ENCODE measurements at regions not wholly inside any gene's neighbourhood (a gene's known extent, or its start where the extent isn't known, plus 50 kb on each side); places are given as distances from the start of the nearest gene placed in this dataset.
A peak's percentile ranks its signal among the peaks of the same experiment; 100 is the strongest.

DNA sequence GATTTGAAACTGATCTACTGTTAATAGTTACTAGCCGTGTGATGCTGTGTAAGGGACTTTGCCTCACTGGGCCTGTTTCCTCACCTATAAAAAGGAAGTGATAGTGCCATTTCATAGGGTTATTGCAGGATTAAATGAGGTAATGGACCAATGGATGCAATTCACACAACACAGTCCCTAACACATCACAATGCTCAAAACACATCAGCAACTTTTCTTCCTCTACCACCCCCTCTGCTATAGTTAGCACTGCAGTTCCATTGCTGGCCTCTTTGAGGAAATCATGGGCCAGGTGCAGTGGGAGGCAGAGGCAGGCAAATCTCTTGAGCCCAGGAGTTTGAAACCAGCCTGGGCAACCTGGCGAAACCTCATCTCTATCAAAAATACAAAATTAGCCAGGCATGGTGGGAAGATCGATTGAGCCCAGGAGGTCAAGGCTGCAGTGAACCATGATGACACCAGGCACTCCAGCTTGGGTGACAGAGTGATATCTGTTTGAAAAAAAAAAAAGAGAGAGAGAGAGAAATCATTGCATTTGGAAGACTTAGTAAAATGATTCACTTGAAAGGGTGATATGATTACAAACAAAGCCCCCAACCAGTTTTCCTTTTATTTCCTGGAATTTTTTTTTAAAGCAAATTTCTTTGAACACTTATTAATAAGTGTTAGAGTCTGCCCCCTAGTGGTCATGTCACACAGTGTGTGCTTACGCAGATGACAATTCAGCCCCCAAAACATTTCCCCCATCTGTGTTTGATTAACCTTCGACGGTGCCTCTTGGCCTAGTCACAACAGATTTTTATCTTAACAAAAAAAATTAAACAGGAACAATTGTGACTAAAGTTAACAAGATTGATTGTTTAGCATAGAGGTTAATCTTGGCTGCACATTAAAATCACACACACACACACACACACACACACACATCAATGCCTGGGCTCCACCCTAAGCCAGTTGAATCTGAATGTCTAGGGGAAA, 88.6 kb upstream of the BCL11A start:
- TF ChIP-seq CTCF (IDR thresholded peaks at IDR 0.05) (peak; percentile 37 to 96 (median 62)), POLR2A (IDR thresholded peaks at IDR 0.05) (no peak)

All from body of pancreas (tissue), 4 donors.